HepG2 (cell line): ENCODE measurements at regions not wholly inside any gene's neighbourhood (a gene's known extent, or its start where the extent isn't known, plus 50 kb on each side); places are given as distances from the start of the nearest gene placed in this dataset.

Experiments used
- ATAC-seq: fragments of 200-7000 bp; cut with Tn5 transposase; 3 replicates; pipeline ENCODE4 v1.9.1; 2020; ENCODE audit warnings: mild to moderate bottlenecking, moderate library complexity
- BruUV-seq: library from RNA; stranded (reverse); fragments of 400-500 nt; replicated peaks from 2 replicates; lab custom pipeline; 2021; lab: Mats Ljungman, UMichigan
- CTCF ChIA-PET: fragments of 300-600 bp; formaldehyde crosslinking; extraction: SDS; loops from one replicate; lab custom pipeline; 2021; ENCODE audit warnings: low total read pairs, inconsistent platforms, low intra/inter-chr PET ratio; lab: Yijun Ruan, JAX
- POLR2A ChIA-PET: fragments of 350-600 bp; sonication (Branson Sonifier 250); formaldehyde crosslinking; loops from one replicate; lab custom pipeline; 2020; ENCODE audit warnings: antibody characterized with exemption, inconsistent platforms; lab: Yijun Ruan, JAX
- DNase-seq: peaks from one replicate; pipeline ENCODE4 v3.0.0-alpha.2; 2015; ENCODE audit warnings: low spot score
- FAIRE-seq: peaks from 3 replicates; lab custom pipeline; 2011; peaks lifted over from hg19 to GRCh38; lab: Jason Lieb, UNC
- H2AFZ ChIP-seq: one replicate; pipeline ENCODE4 v1.6.1; 2011; ENCODE audit warnings: low read length, inconsistent platforms
- H3K27ac ChIP-seq: fragments of 300-600 bp; 3 replicates; pipeline ENCODE4 v1.8.0; 2011; ENCODE audit warnings: mixed run types, mild to moderate bottlenecking, mixed read lengths, low read length, inconsistent platforms; ENCODE audit not compliant: insufficient read depth; ENCODE audit errors: extremely low read length
- H3K27me3 ChIP-seq, 2 experiments: fragments of 200-600 bp in 1 of 2; 2 replicates in 1 of 2; 3 replicates in 1 of 2; pipeline versions ENCODE4 v1.6.0 to v1.8.0; 2011; ENCODE audit warnings: low read length in 2 of 2, mild to moderate bottlenecking in 2 of 2, moderate library complexity in 2 of 2, inconsistent platforms in 1 of 2; ENCODE audit not compliant: insufficient read depth in 2 of 2, control insufficient read depth in 1 of 2
- H3K36me3 ChIP-seq, 2 experiments: fragments of 200-600 bp in 1 of 2; replicated peaks in 1 of 2; 2 replicates in 1 of 2; 3 replicates in 1 of 2; pipeline versions ENCODE4 v1.5.1 to v1.8.0; 2011; ENCODE audit warnings: low read length in 2 of 2, inconsistent platforms in 1 of 2; ENCODE audit not compliant: insufficient read depth in 2 of 2, control insufficient read depth in 1 of 2
- H3K4me1 ChIP-seq: 2 replicates; pipeline ENCODE4 v1.5.1; 2012; ENCODE audit warnings: low read length, inconsistent platforms; ENCODE audit not compliant: insufficient read depth
- H3K4me2 ChIP-seq: 2 replicates; pipeline ENCODE4 v1.6.0; 2011; ENCODE audit warnings: low read depth, low read length, inconsistent platforms
- H3K4me3 ChIP-seq, 3 experiments: fragments of 200-600 bp in 1 of 3; sonication (generic), shearing (Covaris generic) in 1 of 3; replicated peaks in 1 of 3; 2 replicates each; pipeline ENCODE4 v1.5.1; 2011 to 2016; ENCODE audit warnings: low read length in 3 of 3, inconsistent platforms in 2 of 3, low read depth in 2 of 3, mild to moderate bottlenecking in 2 of 3, control low read depth in 1 of 3, mixed read lengths in 1 of 3; ENCODE audit not compliant: insufficient read depth in 1 of 3
- H3K79me2 ChIP-seq: one replicate; pipeline ENCODE4 v1.6.1; 2011; ENCODE audit warnings: low read length, inconsistent platforms; ENCODE audit not compliant: insufficient read depth
- H3K9ac ChIP-seq: 2 replicates; pipeline ENCODE4 v1.6.0; 2011; ENCODE audit warnings: mild to moderate bottlenecking, low read depth, low read length, inconsistent platforms; ENCODE audit not compliant: insufficient read depth
- H3K9me3 ChIP-seq: 2 replicates; pipeline ENCODE4 v1.5.1; 2012; ENCODE audit warnings: mild to moderate bottlenecking, low read length
- H4K20me1 ChIP-seq: 2 replicates; pipeline ENCODE4 v1.6.0; 2011; ENCODE audit warnings: inconsistent platforms, mild to moderate bottlenecking, low read length, moderate library complexity; ENCODE audit not compliant: insufficient read depth
- MXI1 ChIP-seq: IDR thresholded peaks from 3 replicates; pipeline ENCODE4 v1.6.1; 2012; ENCODE audit warnings: low read depth, low read length, inconsistent platforms, borderline replicate concordance
- SOX6 ChIP-seq, 2 experiments: fragments of 450-650 bp in 1 of 2; sonication (generic) in 1 of 2; formaldehyde crosslinking in 1 of 2; IDR thresholded peaks; 2 replicates each; pipeline versions ENCODE4 v1.4.0 to v1.6.1; 2017 to 2020; ENCODE audit warnings: antibody characterized with exemption in 1 of 2, mild to moderate bottlenecking in 1 of 2, missing genetic modification reagents in 1 of 2
- ZNF12 ChIP-seq: sonication (generic); formaldehyde crosslinking; IDR thresholded peaks from 2 replicates; pipeline ENCODE4 v1.5.0; 2020; ENCODE audit warnings: missing genetic modification reagents
- ZNF263 ChIP-seq: sonication (generic); formaldehyde crosslinking; IDR thresholded peaks from 2 replicates; pipeline ENCODE4 v1.4.0; 2020; ENCODE audit warnings: missing genetic modification reagents
- ZNF558 ChIP-seq: sonication (generic); formaldehyde crosslinking; IDR thresholded peaks from 2 replicates; pipeline ENCODE4 v1.9.0; 2022; ENCODE audit warnings: mild to moderate bottlenecking, missing genetic modification reagents, borderline replicate concordance
- ZNF614 ChIP-seq: IDR thresholded peaks from 2 replicates; pipeline ENCODE4 v1.6.1; 2018; ENCODE audit warnings: missing biosample characterization, missing genetic modification reagents, inconsistent platforms, borderline replicate concordance
- WGBS: methylation state at CpG from one replicate; pipeline ENCODE4 v1.1.6; 2017; ENCODE audit warnings: low lambda C conversion rate; 5-methylcytosine and 5-hydroxymethylcytosine counted together
- in situ Hi-C: cut with HindIII; loops from 2 replicates; pipeline ENCODE4 v1.10.0; 2017; ENCODE audit warnings: low pct_unique_long_range_greater_than_20kb; ENCODE audit not compliant: extremely low pct_ligation_motif_present
- intact Hi-C: fragments of 100-400 bp; cut with micrococcal nuclease; formaldehyde crosslinking; loops from one replicate; pipeline ENCODE4 v1.10.0; 2022; ENCODE audit not compliant: unreplicated experiment
- TF ChIP-seq, protein P1 (sequence below): sonication (generic); formaldehyde crosslinking; IDR thresholded peaks from 2 replicates; pipeline ENCODE4 v1.5.0; 2020; ENCODE audit warnings: missing genetic modification reagents
- TF ChIP-seq, protein P2 (sequence below): sonication (generic); formaldehyde crosslinking; IDR thresholded peaks from 2 replicates; pipeline ENCODE4 v1.8.0; 2022; ENCODE audit warnings: missing genetic modification reagents, mild to moderate bottlenecking, borderline replicate concordance

DNA sequence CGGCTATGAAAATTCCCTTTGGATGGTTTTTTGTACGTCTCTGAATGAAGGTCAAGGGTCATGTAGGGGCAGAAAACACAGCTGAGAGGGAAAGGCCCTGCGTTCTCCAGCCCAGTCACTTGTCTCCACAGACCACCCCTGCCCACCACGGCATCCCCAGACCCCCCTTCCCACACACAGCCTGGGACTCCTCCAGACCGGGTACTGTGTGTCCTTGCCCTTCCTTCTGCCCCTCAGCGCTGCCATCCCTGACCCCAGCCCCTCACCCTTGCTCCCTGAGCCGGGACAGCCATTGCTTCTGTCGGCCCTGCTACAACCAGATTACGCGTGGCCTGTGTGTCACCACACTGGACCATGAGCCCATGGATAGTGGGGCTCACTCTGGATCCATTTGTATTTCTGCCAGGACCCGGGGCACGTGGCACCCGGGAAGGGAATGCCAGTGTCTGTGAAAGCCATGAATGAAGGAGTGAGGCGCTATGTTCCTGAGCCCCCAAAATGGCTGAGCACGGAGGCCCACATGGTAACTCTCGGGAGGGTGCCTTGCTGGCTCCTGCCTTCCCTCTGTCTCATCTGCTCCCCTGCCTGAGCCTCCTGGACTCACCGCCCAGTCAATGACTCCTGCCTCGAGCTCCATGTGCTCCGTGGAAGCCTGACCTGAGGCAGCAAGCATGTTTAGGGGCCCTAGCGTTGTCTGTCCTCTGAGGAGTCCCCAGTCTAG is 139.1 kb upstream of the FOXF1 start:
- no peak for ATAC-seq
- no peak overlapping the region for H3K4me3 ChIP-seq
- intact Hi-C loops = no loop called here
- H3K27ac ChIP-seq = no peak overlapping the region
- ChIA-PET POLR2A (no interaction called here), CTCF (no interaction called here)
- no peak overlapping the region for H2AFZ ChIP-seq
- TF ChIP-seq SOX6 (IDR thresholded peaks at IDR 0.05) (no peak), SOX6 (CRISPR knock-in tag; IDR thresholded peaks at IDR 0.05) (no peak), ZNF263 (no peak), ZNF12 (no peak), MXI1 (no peak), ZNF614 (CRISPR knock-in tag) (no peak), ZNF558 (CRISPR knock-in tag) (no peak)
- TF ChIP-seq, protein P1, sequence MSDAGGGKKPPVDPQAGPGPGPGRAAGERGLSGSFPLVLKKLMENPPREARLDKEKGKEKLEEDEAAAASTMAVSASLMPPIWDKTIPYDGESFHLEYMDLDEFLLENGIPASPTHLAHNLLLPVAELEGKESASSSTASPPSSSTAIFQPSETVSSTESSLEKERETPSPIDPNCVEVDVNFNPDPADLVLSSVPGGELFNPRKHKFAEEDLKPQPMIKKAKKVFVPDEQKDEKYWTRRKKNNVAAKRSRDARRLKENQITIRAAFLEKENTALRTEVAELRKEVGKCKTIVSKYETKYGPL (CRISPR knock-in tag) = no peak
- TF ChIP-seq, protein P2, sequence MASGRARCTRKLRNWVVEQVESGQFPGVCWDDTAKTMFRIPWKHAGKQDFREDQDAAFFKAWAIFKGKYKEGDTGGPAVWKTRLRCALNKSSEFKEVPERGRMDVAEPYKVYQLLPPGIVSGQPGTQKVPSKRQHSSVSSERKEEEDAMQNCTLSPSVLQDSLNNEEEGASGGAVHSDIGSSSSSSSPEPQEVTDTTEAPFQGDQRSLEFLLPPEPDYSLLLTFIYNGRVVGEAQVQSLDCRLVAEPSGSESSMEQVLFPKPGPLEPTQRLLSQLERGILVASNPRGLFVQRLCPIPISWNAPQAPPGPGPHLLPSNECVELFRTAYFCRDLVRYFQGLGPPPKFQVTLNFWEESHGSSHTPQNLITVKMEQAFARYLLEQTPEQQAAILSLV (CRISPR knock-in tag) = no peak
- BruUV-seq = no TSS peak
- FAIRE-seq = no peak
- WGBS = 13% methylated on average over 20 of the region's 20 CpGs
- peaks cover 1 to 79% of the 10 kb centered on the region in 2 experiments for H3K27me3 ChIP-seq
- in situ Hi-C loops = no loop called here
- peaks cover 6% of the 10 kb centered on the region; the same call in 1 of the 2 replicates for H3K9me3 ChIP-seq
- no peak overlapping the region for H3K4me2 ChIP-seq
- no peaks in the 10 kb centered on the region for H3K36me3 ChIP-seq
- no peak overlapping the region for H3K9ac ChIP-seq
- no peak for DNase-seq
- H3K79me2 ChIP-seq = no peaks in the 10 kb centered on the region
- no peaks in the 10 kb centered on the region for H3K4me1 ChIP-seq
- H4K20me1 ChIP-seq = no peaks in the 10 kb centered on the region
